OCI-LY7 (cell line): ENCODE measurements at regions not wholly inside any gene's neighbourhood (a gene's known extent, or its start where the extent isn't known, plus 50 kb on each side); places are given as distances from the start of the nearest gene placed in this dataset.

Experiments used
- CTCF ChIP-seq: fragments of 200-600 bp; sonication (generic); conservative IDR thresholded peaks from 2 replicates; pipeline ENCODE4 v1.5.1; 2014; ENCODE audit warnings: mild to moderate bottlenecking, antibody characterized with exemption, low read length, moderate library complexity, mixed read lengths
- EZH2phosphoT487 ChIP-seq: fragments of 200-600 bp; sonication (generic); IDR thresholded peaks from 2 replicates; pipeline ENCODE4 v1.6.1; 2018; ENCODE audit warnings: low read depth, borderline replicate concordance, mild to moderate bottlenecking, mixed run types, antibody characterized with exemption, low read length, moderate library complexity, mixed read lengths

GRCh38 chr9:107878462-107878861 is 388.9 kb upstream of the KLF4 start:
- TF ChIP-seq CTCF (no peak), EZH2phosphoT487 (no peak)
